Endodermal cell (in vitro differentiated cells): ENCODE measurements at regions not wholly inside any gene's neighbourhood (a gene's known extent, or its start where the extent isn't known, plus 50 kb on each side); places are given as distances from the start of the nearest gene placed in this dataset.

Source experiments
- DNase-seq: peaks from one replicate; pipeline ENCODE4 v3.0.0-alpha.2; 2017
- H3K27ac ChIP-seq: 2 replicates; pipeline ENCODE4 v1.5.1; 2013; ENCODE audit warnings: mild to moderate bottlenecking, low read depth, low read length, moderate library complexity
- H3K27me3 ChIP-seq: 2 replicates; pipeline ENCODE4 v1.6.1; 2013; ENCODE audit warnings: mild to moderate bottlenecking, low read length, moderate library complexity; ENCODE audit not compliant: insufficient read depth, control insufficient read depth, poor library complexity, severe bottlenecking
- H3K36me3 ChIP-seq: 2 replicates; pipeline ENCODE4 v1.7.0; 2013; ENCODE audit warnings: mild to moderate bottlenecking, low read length, moderate library complexity; ENCODE audit not compliant: control insufficient read depth, insufficient read depth
- H3K4me1 ChIP-seq: one replicate; pipeline ENCODE4 v1.7.0; 2013; ENCODE audit warnings: low read length; ENCODE audit not compliant: control insufficient read depth, insufficient read depth
- H3K4me3 ChIP-seq: 2 replicates; pipeline ENCODE4 v1.5.1; 2013; ENCODE audit warnings: mild to moderate bottlenecking, low read length, moderate library complexity
- H3K9ac ChIP-seq: 2 replicates; pipeline ENCODE4 v1.6.1; 2013; ENCODE audit warnings: mild to moderate bottlenecking, low read length, moderate library complexity; ENCODE audit not compliant: poor library complexity, severe bottlenecking; ENCODE audit errors: extremely low read depth
- H3K9me3 ChIP-seq: 2 replicates; pipeline ENCODE4 v1.6.1; 2013; ENCODE audit warnings: mild to moderate bottlenecking, low read length, moderate library complexity; ENCODE audit not compliant: control insufficient read depth
- H3K27ac Mint-ChIP-seq: 2 replicates; pipeline ENCODE4 v1.8.0; 2020; ENCODE audit warnings: mixed read lengths
- H3K27me3 Mint-ChIP-seq: 2 replicates; pipeline ENCODE4 v1.8.0; 2021; ENCODE audit warnings: mild to moderate bottlenecking, mixed read lengths; ENCODE audit not compliant: insufficient read depth
- H3K36me3 Mint-ChIP-seq: 2 replicates; pipeline ENCODE4 v1.8.0; 2020; ENCODE audit warnings: low read depth, mixed read lengths
- H3K4me1 Mint-ChIP-seq: 2 replicates; pipeline ENCODE4 v1.8.0; 2020; ENCODE audit warnings: mixed read lengths
- H3K4me3 Mint-ChIP-seq: 2 replicates; pipeline ENCODE4 v1.8.0; 2020; ENCODE audit warnings: mild to moderate bottlenecking, moderate library complexity, mixed read lengths
- H3K9me3 Mint-ChIP-seq: 2 replicates; pipeline ENCODE4 v1.8.0; 2020; ENCODE audit warnings: mild to moderate bottlenecking, mixed read lengths
- CTCF ChIP-seq: fragments of 200-600 bp; sonication (generic); conservative IDR thresholded peaks from 2 replicates; pipeline ENCODE4 v1.5.0; 2021; ENCODE audit warnings: antibody characterized with exemption, mild to moderate bottlenecking
- WGBS, 2 experiments: methylation state at CpG; one replicate each; pipeline versions ENCODE4 v1.1.5 to v1.1.7; 2013; ENCODE audit warnings: missing lambda C conversion rate in 2 of 2, mixed read lengths in 1 of 2; ENCODE audit not compliant: insufficient coverage in 1 of 2, insufficient read length in 1 of 2; 5-methylcytosine and 5-hydroxymethylcytosine counted together

- no peak overlapping the region for H3K4me3 Mint-ChIP-seq
- H3K36me3 ChIP-seq, result no peaks in the 10 kb centered on the region
- H3K4me1 ChIP-seq, result no peaks in the 10 kb centered on the region
- no peaks in the 10 kb centered on the region for H3K9me3 ChIP-seq
- H3K36me3 Mint-ChIP-seq, result no peaks in the 10 kb centered on the region
- H3K27ac Mint-ChIP-seq, result no peak overlapping the region
- no peaks in the 10 kb centered on the region for H3K4me1 Mint-ChIP-seq
- no peak for TF ChIP-seq CTCF
- WGBS, 2 experiments, result 83 to 100% methylated on average over 1 of the region's 1 CpG
- H3K27ac ChIP-seq, result no peak overlapping the region
- H3K4me3 ChIP-seq, result no peak overlapping the region
- no peak for DNase-seq
- H3K9ac ChIP-seq, result no peak overlapping the region
- peaks cover 2% of the 10 kb centered on the region for H3K27me3 Mint-ChIP-seq
- no peaks in the 10 kb centered on the region for H3K27me3 ChIP-seq
- H3K9me3 Mint-ChIP-seq, result no peaks in the 10 kb centered on the region
Observed at GRCh38 chr3:29201604-29202003, 79.3 kb upstream of the RBMS3 start.

GRCh38 chr3:29202378-29202777, 78.5 kb upstream of the RBMS3 start:
- no peaks in the 10 kb centered on the region for H3K36me3 Mint-ChIP-seq
- H3K4me3 ChIP-seq, result no peak overlapping the region
- H3K4me1 Mint-ChIP-seq, result no peaks in the 10 kb centered on the region
- no peak overlapping the region for H3K9ac ChIP-seq
- no peak overlapping the region for H3K27ac Mint-ChIP-seq
- H3K4me3 Mint-ChIP-seq, result no peak overlapping the region
- no peaks in the 10 kb centered on the region for H3K27me3 ChIP-seq
- no peaks in the 10 kb centered on the region for H3K36me3 ChIP-seq
- no peak overlapping the region for H3K27ac ChIP-seq
- H3K27me3 Mint-ChIP-seq, result peaks cover 2% of the 10 kb centered on the region
- no peak for TF ChIP-seq CTCF
- 97 to 100% methylated on average over 3 of the region's 4 CpGs for WGBS, 2 experiments
- DNase-seq, result no peak
- H3K9me3 Mint-ChIP-seq, result no peaks in the 10 kb centered on the region
- H3K4me1 ChIP-seq, result no peaks in the 10 kb centered on the region
- H3K9me3 ChIP-seq, result no peaks in the 10 kb centered on the region

GRCh38 chr3:29203851-29204250, 77.0 kb upstream of the RBMS3 start:
- H3K4me3 Mint-ChIP-seq, result no peak overlapping the region
- H3K36me3 Mint-ChIP-seq, result no peaks in the 10 kb centered on the region
- Histone ChIP-seq H3K27ac (no peak overlapping the region), H3K27me3 (no peaks in the 10 kb centered on the region), H3K4me1 (no peaks in the 10 kb centered on the region), H3K36me3 (no peaks in the 10 kb centered on the region), H3K4me3 (no peak overlapping the region), H3K9me3 (no peaks in the 10 kb centered on the region), H3K9ac (no peak overlapping the region)
- H3K4me1 Mint-ChIP-seq, result peaks cover 2% of the 10 kb centered on the region
- WGBS, 2 experiments, result 73 to 95% methylated on average over 1 of the region's 1 CpG
- TF ChIP-seq CTCF, result no peak
- no peak overlapping the region for H3K27ac Mint-ChIP-seq
- no peak for DNase-seq
- H3K27me3 Mint-ChIP-seq, result peaks cover 2% of the 10 kb centered on the region
- H3K9me3 Mint-ChIP-seq, result no peaks in the 10 kb centered on the region
